ENCODE measurements at regions not wholly inside any gene's neighbourhood (a gene's known extent, or its start where the extent isn't known, plus 50 kb on each side); places are given as distances from the start of the nearest gene placed in this dataset.

- ChIA-PET CTCF (no interaction called here), POLR2A (no interaction called here)
- no peak for DNase-seq (ENCODE audit: low read depth, low spot score)
- in situ Hi-C loops (cut with HindIII; ENCODE audit: low pct_unique_long_range_greater_than_20kb, low sequenced_read_pairs) (no loop called here), intact Hi-C loops (cut with micrococcal nuclease; ENCODE audit: unreplicated experiment) (no loop called here)
- Histone ChIP-seq H3K27me3 (ENCODE audit: control insufficient read depth, insufficient read depth, low read length) (no peaks in the 10 kb centered on the region), H3K27ac (ENCODE audit: low read length) (no peak overlapping the region), H3K4me3 (ENCODE audit: low read depth in 2 of 2, low read length in 2 of 2) (no peak overlapping the region), H3K36me3 (ENCODE audit: control insufficient read depth, insufficient read depth, low read length) (no peaks in the 10 kb centered on the region), H3K4me1 (ENCODE audit: control insufficient read depth, insufficient read depth, low read length) (no peaks in the 10 kb centered on the region), H3K9me3 (ENCODE audit: control insufficient read depth, insufficient read depth, low read depth, low read length) (peaks cover 7% of the 10 kb centered on the region; the same call in 1 of the 2 replicates)
- TF ChIP-seq, protein P1, sequence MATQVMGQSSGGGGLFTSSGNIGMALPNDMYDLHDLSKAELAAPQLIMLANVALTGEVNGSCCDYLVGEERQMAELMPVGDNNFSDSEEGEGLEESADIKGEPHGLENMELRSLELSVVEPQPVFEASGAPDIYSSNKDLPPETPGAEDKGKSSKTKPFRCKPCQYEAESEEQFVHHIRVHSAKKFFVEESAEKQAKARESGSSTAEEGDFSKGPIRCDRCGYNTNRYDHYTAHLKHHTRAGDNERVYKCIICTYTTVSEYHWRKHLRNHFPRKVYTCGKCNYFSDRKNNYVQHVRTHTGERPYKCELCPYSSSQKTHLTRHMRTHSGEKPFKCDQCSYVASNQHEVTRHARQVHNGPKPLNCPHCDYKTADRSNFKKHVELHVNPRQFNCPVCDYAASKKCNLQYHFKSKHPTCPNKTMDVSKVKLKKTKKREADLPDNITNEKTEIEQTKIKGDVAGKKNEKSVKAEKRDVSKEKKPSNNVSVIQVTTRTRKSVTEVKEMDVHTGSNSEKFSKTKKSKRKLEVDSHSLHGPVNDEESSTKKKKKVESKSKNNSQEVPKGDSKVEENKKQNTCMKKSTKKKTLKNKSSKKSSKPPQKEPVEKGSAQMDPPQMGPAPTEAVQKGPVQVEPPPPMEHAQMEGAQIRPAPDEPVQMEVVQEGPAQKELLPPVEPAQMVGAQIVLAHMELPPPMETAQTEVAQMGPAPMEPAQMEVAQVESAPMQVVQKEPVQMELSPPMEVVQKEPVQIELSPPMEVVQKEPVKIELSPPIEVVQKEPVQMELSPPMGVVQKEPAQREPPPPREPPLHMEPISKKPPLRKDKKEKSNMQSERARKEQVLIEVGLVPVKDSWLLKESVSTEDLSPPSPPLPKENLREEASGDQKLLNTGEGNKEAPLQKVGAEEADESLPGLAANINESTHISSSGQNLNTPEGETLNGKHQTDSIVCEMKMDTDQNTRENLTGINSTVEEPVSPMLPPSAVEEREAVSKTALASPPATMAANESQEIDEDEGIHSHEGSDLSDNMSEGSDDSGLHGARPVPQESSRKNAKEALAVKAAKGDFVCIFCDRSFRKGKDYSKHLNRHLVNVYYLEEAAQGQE (IDR thresholded peaks at IDR 0.05; ENCODE audit: insufficient read depth in 1 of 2, low read depth in 2 of 2, low read length in 1 of 2) = no peak
- TF ChIP-seq TCF7L2 (IDR thresholded peaks at IDR 0.05; ENCODE audit: low read depth, low read length) (no peak), CTCF (IDR thresholded peaks at IDR 0.05) (no peak), SIN3A (IDR thresholded peaks at IDR 0.05; ENCODE audit: borderline replicate concordance, insufficient read depth, low read depth, low read length) (no peak), POLR2AphosphoS5 (IDR thresholded peaks at IDR 0.05; ENCODE audit: low read depth, low read length) (no peak)
- no peak for ATAC-seq
- BruUV-seq (replicated peaks) = no TSS peak
Observed at GRCh38 chr20:11320033-11320432, 597.7 kb upstream of the BTBD3 start.

DNA sequence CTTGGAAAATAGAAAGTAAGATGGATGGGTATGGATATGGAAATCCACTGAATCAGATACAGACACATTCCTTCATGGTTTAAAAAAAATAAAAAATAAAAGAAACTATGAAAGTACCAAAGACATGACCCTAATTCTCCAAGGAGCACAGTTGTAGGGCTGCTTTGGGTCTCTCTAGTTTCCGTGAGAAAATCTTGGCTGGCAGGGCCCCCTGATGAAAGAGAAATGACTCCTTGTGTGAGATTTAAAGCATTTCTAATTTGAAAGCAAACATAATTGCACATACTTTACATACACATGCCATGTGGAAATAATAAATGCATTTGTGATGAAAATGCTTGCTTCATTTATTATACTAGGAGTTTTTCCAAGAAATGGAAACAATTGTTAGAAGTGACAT lies 593.9 kb upstream of the BTBD3 start:
- intact Hi-C loops (cut with micrococcal nuclease; ENCODE audit: unreplicated experiment) = no loop called here
- H3K9me3 ChIP-seq (ENCODE audit: control insufficient read depth, insufficient read depth, low read depth, low read length) = peaks cover 7% of the 10 kb centered on the region; the same call in 1 of the 2 replicates
- in situ Hi-C loops (cut with HindIII; ENCODE audit: low pct_unique_long_range_greater_than_20kb, low sequenced_read_pairs) = no loop called here
- H3K27me3 ChIP-seq (ENCODE audit: control insufficient read depth, insufficient read depth, low read length) = no peaks in the 10 kb centered on the region
- H3K4me1 ChIP-seq (ENCODE audit: control insufficient read depth, insufficient read depth, low read length) = no peaks in the 10 kb centered on the region
- POLR2A ChIA-PET = interaction anchor here (0.8 kb wide), 1 partner anchor 164 kb away, joined by 5 read pairs; no protein-coding TSS in a partner anchor
- DNase-seq (ENCODE audit: low read depth, low spot score) (no peak), ATAC-seq (no peak)
- H3K36me3 ChIP-seq (ENCODE audit: control insufficient read depth, insufficient read depth, low read length) = no peaks in the 10 kb centered on the region
- H3K27ac ChIP-seq (ENCODE audit: low read length) = no peak overlapping the region
- CTCF ChIA-PET = no interaction called here
- no TSS peak for BruUV-seq (replicated peaks)
- TF ChIP-seq CTCF (IDR thresholded peaks at IDR 0.05) = no peak
- no peak for TF ChIP-seq TCF7L2 (IDR thresholded peaks at IDR 0.05; ENCODE audit: low read depth, low read length)
- no peak for TF ChIP-seq SIN3A (IDR thresholded peaks at IDR 0.05; ENCODE audit: borderline replicate concordance, insufficient read depth, low read depth, low read length)
- no peak for TF ChIP-seq POLR2AphosphoS5 (IDR thresholded peaks at IDR 0.05; ENCODE audit: low read depth, low read length)
- TF ChIP-seq, protein P1 (IDR thresholded peaks at IDR 0.05; ENCODE audit: insufficient read depth in 1 of 2, low read depth in 2 of 2, low read length in 1 of 2) = no peak
- no peak overlapping the region for H3K4me3 ChIP-seq (ENCODE audit: low read depth in 2 of 2, low read length in 2 of 2)

Data from Panc1 (cell line).